Uterus (tissue), 2 donors: ENCODE measurements at regions not wholly inside any gene's neighbourhood (a gene's known extent, or its start where the extent isn't known, plus 50 kb on each side); places are given as distances from the start of the nearest gene placed in this dataset.

ENCODE experiments used
- POLR2A ChIP-seq, 2 donors: fragments of 450-650 bp; IDR thresholded peaks; one replicate each; pipeline ENCODE4 v1.6.1; 2016; ENCODE audit warnings: antibody characterized with exemption in 2 of 2, mild to moderate bottlenecking in 1 of 2, moderate library complexity in 1 of 2
- TF ChIP-seq, protein P1 (sequence below), 4 experiments: fragments of 200-600 bp in 2 of 4; fragments of 450-650 bp in 2 of 4; sonication (generic) in 2 of 4; IDR thresholded peaks; one replicate each; pipeline ENCODE4 v1.5.1; 2016 to 2019; ENCODE audit warnings: antibody characterized with exemption in 4 of 4, mild to moderate bottlenecking in 2 of 4, moderate library complexity in 1 of 4

DNA sequence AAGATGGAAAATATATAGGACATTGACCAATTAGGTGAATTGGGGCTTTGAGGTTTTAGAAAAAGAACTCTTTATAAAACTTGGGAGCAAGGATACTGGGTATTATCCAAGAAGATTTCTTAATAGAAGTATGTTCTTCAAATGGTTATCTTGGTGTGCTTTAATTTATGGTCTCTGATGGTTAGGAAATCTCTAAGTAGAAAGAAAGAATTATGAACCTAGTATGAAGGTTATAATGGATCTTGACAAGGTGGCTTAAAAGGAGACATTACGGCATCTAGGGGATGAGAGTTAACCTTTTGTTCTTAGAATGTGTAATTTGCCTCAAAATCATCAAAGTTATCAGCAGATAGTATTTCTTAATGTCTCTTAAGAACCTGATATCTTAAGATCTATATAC is 210.4 kb upstream of the PRICKLE1 start:
- no peak for TF ChIP-seq POLR2A (IDR thresholded peaks at IDR 0.05)
- TF ChIP-seq, protein P1, sequence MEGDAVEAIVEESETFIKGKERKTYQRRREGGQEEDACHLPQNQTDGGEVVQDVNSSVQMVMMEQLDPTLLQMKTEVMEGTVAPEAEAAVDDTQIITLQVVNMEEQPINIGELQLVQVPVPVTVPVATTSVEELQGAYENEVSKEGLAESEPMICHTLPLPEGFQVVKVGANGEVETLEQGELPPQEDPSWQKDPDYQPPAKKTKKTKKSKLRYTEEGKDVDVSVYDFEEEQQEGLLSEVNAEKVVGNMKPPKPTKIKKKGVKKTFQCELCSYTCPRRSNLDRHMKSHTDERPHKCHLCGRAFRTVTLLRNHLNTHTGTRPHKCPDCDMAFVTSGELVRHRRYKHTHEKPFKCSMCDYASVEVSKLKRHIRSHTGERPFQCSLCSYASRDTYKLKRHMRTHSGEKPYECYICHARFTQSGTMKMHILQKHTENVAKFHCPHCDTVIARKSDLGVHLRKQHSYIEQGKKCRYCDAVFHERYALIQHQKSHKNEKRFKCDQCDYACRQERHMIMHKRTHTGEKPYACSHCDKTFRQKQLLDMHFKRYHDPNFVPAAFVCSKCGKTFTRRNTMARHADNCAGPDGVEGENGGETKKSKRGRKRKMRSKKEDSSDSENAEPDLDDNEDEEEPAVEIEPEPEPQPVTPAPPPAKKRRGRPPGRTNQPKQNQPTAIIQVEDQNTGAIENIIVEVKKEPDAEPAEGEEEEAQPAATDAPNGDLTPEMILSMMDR (IDR thresholded peaks at IDR 0.05): no peak
